HCT116 (cell line): ENCODE measurements at regions not wholly inside any gene's neighbourhood (a gene's known extent, or its start where the extent isn't known, plus 50 kb on each side); places are given as distances from the start of the nearest gene placed in this dataset.

Experiments used
- ATF3 ChIP-seq: IDR thresholded peaks from 2 replicates; pipeline ENCODE4 v1.6.1; 2012
- CTCF ChIP-seq, 3 experiments: fragments of 200-600 bp in 1 of 3; sonication (generic) in 1 of 3; IDR thresholded peaks in 2 of 3; conservative IDR thresholded peaks in 1 of 3; 2 replicates each; pipeline ENCODE4 v1.5.1; 2012 to 2017; ENCODE audit warnings: low read depth in 2 of 3, low read length in 2 of 3, antibody characterized with exemption in 1 of 3, borderline replicate concordance in 1 of 3, control low read depth in 1 of 3, mild to moderate bottlenecking in 1 of 3, mixed read lengths in 1 of 3, mixed run types in 1 of 3, moderate library complexity in 1 of 3; ENCODE audit not compliant: insufficient read depth in 1 of 3
- EGR1 ChIP-seq: IDR thresholded peaks from 2 replicates; pipeline ENCODE4 v1.6.1; 2012; ENCODE audit warnings: low read depth
- ELF1 ChIP-seq: IDR thresholded peaks from 2 replicates; pipeline ENCODE4 v1.6.1; 2012; ENCODE audit warnings: low read depth, borderline replicate concordance
- EZH2 ChIP-seq: fragments of 200-600 bp; sonication (generic); IDR thresholded peaks from 2 replicates; pipeline ENCODE4 v1.6.1; 2017; ENCODE audit warnings: antibody characterized with exemption, mixed run types
- EZH2phosphoT487 ChIP-seq: fragments of 200-600 bp; IDR thresholded peaks from 2 replicates; pipeline ENCODE4 v1.6.1; 2018; ENCODE audit warnings: antibody characterized with exemption, borderline replicate concordance
- POLR2A ChIP-seq: IDR thresholded peaks from 2 replicates; pipeline ENCODE4 v1.7.0; 2011; ENCODE audit warnings: borderline replicate concordance; ENCODE audit not compliant: insufficient read depth, insufficient read length; ENCODE audit errors: extremely low read depth
- POLR2AphosphoS5 ChIP-seq: IDR thresholded peaks from 2 replicates; pipeline ENCODE4 v1.6.1; 2011; ENCODE audit warnings: mild to moderate bottlenecking, low read depth, low read length, moderate library complexity
- RAD21 ChIP-seq: IDR thresholded peaks from 2 replicates; pipeline ENCODE4 v1.6.1; 2012; ENCODE audit warnings: low read depth, mild to moderate bottlenecking
- SIN3A ChIP-seq: IDR thresholded peaks from 2 replicates; pipeline ENCODE4 v1.6.1; 2012; ENCODE audit warnings: low read depth
- SRF ChIP-seq: IDR thresholded peaks from 2 replicates; pipeline ENCODE4 v1.6.1; 2012; ENCODE audit warnings: low read depth
- TCF7L2 ChIP-seq: IDR thresholded peaks from 2 replicates; pipeline ENCODE4 v1.7.0; 2011; ENCODE audit warnings: borderline replicate concordance, inconsistent platforms; ENCODE audit not compliant: insufficient read depth, insufficient read length; ENCODE audit errors: extremely low read depth
- YY1 ChIP-seq: IDR thresholded peaks from 2 replicates; pipeline ENCODE4 v1.6.1; 2011; ENCODE audit warnings: low read length, low read depth, moderate library complexity, mild to moderate bottlenecking; ENCODE audit not compliant: insufficient replicate concordance; ENCODE audit errors: extremely low read depth
- ZNF274 ChIP-seq: fragments of 200-500 bp; sonication (Bioruptor generic); IDR thresholded peaks from 2 replicates; pipeline ENCODE4 v1.6.1; 2014; ENCODE audit warnings: mild to moderate bottlenecking, low read depth, low read length, inconsistent platforms

- TF ChIP-seq EGR1 (no peak), ELF1 (no peak), SIN3A (no peak), CTCF (IDR thresholded peaks at IDR 0.05 in 2 of 3, conservative IDR thresholded peaks at IDR 0.05 in 1 of 3; ENCODE audit: borderline replicate concordance in 1 of 3, insufficient read depth in 1 of 3, low read depth in 2 of 3, low read length in 2 of 3) (no peak), SRF (no peak), POLR2AphosphoS5 (no peak), ZNF274 (no peak), YY1 (no peak), EZH2 (no peak), POLR2A (no peak), RAD21 (no peak), TCF7L2 (no peak), ATF3 (no peak), EZH2phosphoT487 (no peak)
These were observed 89.8 kb upstream of the ATXN1 start for GRCh38 chr6:16851044-16851540.
